ENCODE measurements at regions not wholly inside any gene's neighbourhood (a gene's known extent, or its start where the extent isn't known, plus 50 kb on each side); places are given as distances from the start of the nearest gene placed in this dataset.

DNA sequence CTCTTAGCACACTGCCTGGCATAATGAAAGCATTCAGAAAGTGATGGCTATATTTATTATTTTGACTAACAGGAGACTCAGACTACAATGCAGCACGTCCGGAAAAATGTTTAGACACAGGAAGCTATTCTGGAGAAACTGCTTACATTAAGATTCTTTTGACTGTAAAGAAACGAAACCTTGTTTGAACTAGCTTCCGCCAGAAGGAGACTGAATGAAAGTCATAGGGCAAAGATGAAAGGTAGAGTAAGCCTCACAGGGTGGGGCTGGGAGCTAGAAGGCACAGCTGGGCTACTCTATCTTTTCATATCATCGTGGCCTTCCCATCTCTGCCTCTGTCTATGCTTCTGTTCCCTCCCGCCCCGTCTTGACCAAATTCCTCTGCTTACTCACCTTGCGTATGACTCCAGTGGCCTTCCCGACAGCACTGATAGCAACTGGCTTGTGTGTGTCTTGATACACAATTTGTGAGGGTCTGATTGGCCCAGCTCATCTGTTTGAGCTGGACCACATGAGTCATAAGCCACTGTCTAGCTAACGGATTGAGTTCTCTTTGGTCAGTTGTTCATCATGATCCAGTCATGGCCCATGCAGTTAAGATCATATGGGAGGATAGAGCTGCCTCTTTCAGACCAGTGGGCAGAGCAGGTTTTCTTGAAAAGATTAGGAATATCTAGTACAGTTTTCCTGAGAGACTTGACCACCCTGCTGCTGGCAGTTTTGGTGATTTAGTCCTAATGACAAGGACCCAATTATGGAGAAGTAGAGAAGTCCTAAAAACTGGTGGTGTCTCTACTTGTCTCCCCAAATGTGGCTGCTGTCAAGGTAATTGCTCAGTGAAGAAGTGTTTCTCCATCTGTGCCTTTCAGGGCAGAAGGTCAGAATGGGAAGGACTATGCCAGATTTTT, 151.5 kb upstream of the SLC38A2 start:
- DNase-seq (ENCODE audit: low read depth, low spot score): no peak
- no peak overlapping the region for H3K9ac ChIP-seq (ENCODE audit: insufficient read length, low read depth)
- no peak for TF ChIP-seq ZNF274 (IDR thresholded peaks at IDR 0.05; ENCODE audit: low read depth, low read length)
- TF ChIP-seq SUZ12 (IDR thresholded peaks at IDR 0.05; ENCODE audit: extremely low read depth, insufficient read depth, insufficient read length): no peak
- TF ChIP-seq YY1 (IDR thresholded peaks at IDR 0.05; ENCODE audit: insufficient read depth, insufficient read length): no peak

GRCh38 chr12:46523446-46523845, 150.9 kb upstream of the SLC38A2 start:
- H3K4me3 ChIP-seq (ENCODE audit: insufficient read length, low read depth): no peak overlapping the region

More for the DNA sequence above, 151.5 kb upstream of the SLC38A2 start:
- Histone ChIP-seq H3K4me1 (ENCODE audit: insufficient read depth, insufficient read length) (no peaks in the 10 kb centered on the region), H3K36me3 (ENCODE audit: insufficient read depth, insufficient read length, low read length) (no peaks in the 10 kb centered on the region), H3K27me3 (ENCODE audit: insufficient read depth, insufficient read length) (no peaks in the 10 kb centered on the region), H3K9me3 (ENCODE audit: insufficient read depth, low read length) (peaks cover 3% of the 10 kb centered on the region; the same call in 1 of the 2 replicates), H3K4me3 (ENCODE audit: insufficient read length, low read depth) (no peak overlapping the region)

DNA sequence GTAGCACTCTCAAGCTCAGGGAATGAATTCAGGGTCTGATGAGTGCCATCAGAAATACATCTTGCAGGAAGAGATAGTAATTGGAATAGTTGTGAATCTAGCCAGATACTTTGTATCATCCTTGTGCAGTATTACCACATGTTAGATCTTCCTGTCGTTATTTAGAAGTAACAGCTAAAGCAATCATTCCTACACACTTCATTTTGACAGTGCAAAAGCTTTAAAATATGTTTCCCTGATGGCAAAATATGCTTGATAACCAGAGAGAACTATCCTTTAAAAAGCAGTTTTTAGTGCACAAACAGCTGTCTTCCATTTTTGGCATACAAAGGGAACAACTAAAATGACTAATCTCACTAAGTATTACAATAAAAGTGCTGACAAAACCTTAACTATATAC, 149.5 kb upstream of the SLC38A2 start:
- no peaks in the 10 kb centered on the region for H3K36me3 ChIP-seq (ENCODE audit: insufficient read depth, insufficient read length, low read length)
- no peaks in the 10 kb centered on the region for H3K9me3 ChIP-seq (ENCODE audit: insufficient read depth, low read length)
- no peaks in the 10 kb centered on the region for H3K4me1 ChIP-seq (ENCODE audit: insufficient read depth, insufficient read length)
- DNase-seq (ENCODE audit: low read depth, low spot score): no peak
- H3K27me3 ChIP-seq (ENCODE audit: insufficient read depth, insufficient read length): no peaks in the 10 kb centered on the region
- no peak overlapping the region for H3K9ac ChIP-seq (ENCODE audit: insufficient read length, low read depth)
- no peak overlapping the region for H3K4me3 ChIP-seq (ENCODE audit: insufficient read length, low read depth)
- TF ChIP-seq ZNF274 (IDR thresholded peaks at IDR 0.05; ENCODE audit: low read depth, low read length): no peak
- no peak for TF ChIP-seq YY1 (IDR thresholded peaks at IDR 0.05; ENCODE audit: insufficient read depth, insufficient read length)
- TF ChIP-seq SUZ12 (IDR thresholded peaks at IDR 0.05; ENCODE audit: extremely low read depth, insufficient read depth, insufficient read length): no peak

More at GRCh38 chr12:46523446-46523845, 150.9 kb upstream of the SLC38A2 start:
- no peaks in the 10 kb centered on the region for H3K4me1 ChIP-seq (ENCODE audit: insufficient read depth, insufficient read length)
- no peak for DNase-seq (ENCODE audit: low read depth, low spot score)
- H3K9me3 ChIP-seq (ENCODE audit: insufficient read depth, low read length): no peaks in the 10 kb centered on the region
- no peaks in the 10 kb centered on the region for H3K27me3 ChIP-seq (ENCODE audit: insufficient read depth, insufficient read length)
- H3K9ac ChIP-seq (ENCODE audit: insufficient read length, low read depth): no peak overlapping the region
- no peak for TF ChIP-seq ZNF274 (IDR thresholded peaks at IDR 0.05; ENCODE audit: low read depth, low read length)
- TF ChIP-seq YY1 (IDR thresholded peaks at IDR 0.05; ENCODE audit: insufficient read depth, insufficient read length): no peak
- TF ChIP-seq SUZ12 (IDR thresholded peaks at IDR 0.05; ENCODE audit: extremely low read depth, insufficient read depth, insufficient read length): no peak
- H3K36me3 ChIP-seq (ENCODE audit: insufficient read depth, insufficient read length, low read length): no peaks in the 10 kb centered on the region

- no peak for DNase-seq (ENCODE audit: low read depth, low spot score)
- Histone ChIP-seq H3K9me3 (ENCODE audit: insufficient read depth, low read length) (no peaks in the 10 kb centered on the region; the same call in 1 of the 2 replicates), H3K9ac (ENCODE audit: insufficient read length, low read depth) (no peak overlapping the region), H3K27me3 (ENCODE audit: insufficient read depth, insufficient read length) (no peaks in the 10 kb centered on the region), H3K4me1 (ENCODE audit: insufficient read depth, insufficient read length) (no peaks in the 10 kb centered on the region), H3K36me3 (ENCODE audit: insufficient read depth, insufficient read length, low read length) (no peaks in the 10 kb centered on the region), H3K4me3 (ENCODE audit: insufficient read length, low read depth) (no peak overlapping the region)
- no peak for TF ChIP-seq SUZ12 (IDR thresholded peaks at IDR 0.05; ENCODE audit: extremely low read depth, insufficient read depth, insufficient read length)
- TF ChIP-seq ZNF274 (IDR thresholded peaks at IDR 0.05; ENCODE audit: low read depth, low read length): no peak
- TF ChIP-seq YY1 (IDR thresholded peaks at IDR 0.05; ENCODE audit: insufficient read depth, insufficient read length): no peak
Observed at GRCh38 chr12:46521145-46521544, 148.6 kb upstream of the SLC38A2 start.

DNA sequence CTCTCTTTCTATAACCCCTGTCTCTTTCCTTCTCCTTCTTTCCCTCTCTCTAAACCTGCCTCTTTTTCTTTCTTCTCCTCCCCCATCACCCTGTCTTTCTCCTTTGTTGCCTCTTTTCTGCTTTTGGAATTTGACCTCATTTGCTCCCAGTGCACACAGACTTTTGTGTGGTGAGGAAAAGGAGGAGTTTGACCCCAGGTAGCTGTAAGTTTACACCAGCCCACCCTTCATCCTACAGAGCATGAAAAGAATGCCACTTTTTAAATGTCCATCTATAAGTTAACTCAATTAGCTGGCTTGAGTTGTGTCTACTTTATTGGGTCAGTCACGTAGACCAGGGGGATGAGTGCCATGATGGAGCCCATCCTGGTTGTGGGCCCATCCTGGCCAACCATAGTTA, 146.8 kb upstream of the SLC38A2 start:
- H3K4me1 ChIP-seq (ENCODE audit: insufficient read depth, insufficient read length): no peaks in the 10 kb centered on the region
- H3K9me3 ChIP-seq (ENCODE audit: insufficient read depth, low read length): no peaks in the 10 kb centered on the region; the same call in 1 of the 2 replicates
- no peaks in the 10 kb centered on the region for H3K36me3 ChIP-seq (ENCODE audit: insufficient read depth, insufficient read length, low read length)
- no peak for TF ChIP-seq YY1 (IDR thresholded peaks at IDR 0.05; ENCODE audit: insufficient read depth, insufficient read length)
- TF ChIP-seq ZNF274 (IDR thresholded peaks at IDR 0.05; ENCODE audit: low read depth, low read length): no peak
- no peak for TF ChIP-seq SUZ12 (IDR thresholded peaks at IDR 0.05; ENCODE audit: extremely low read depth, insufficient read depth, insufficient read length)
- no peak for DNase-seq (ENCODE audit: low read depth, low spot score)
- no peak overlapping the region for H3K4me3 ChIP-seq (ENCODE audit: insufficient read length, low read depth)
- H3K27me3 ChIP-seq (ENCODE audit: insufficient read depth, insufficient read length): no peaks in the 10 kb centered on the region
- H3K9ac ChIP-seq (ENCODE audit: insufficient read length, low read depth): no peak overlapping the region

DNA sequence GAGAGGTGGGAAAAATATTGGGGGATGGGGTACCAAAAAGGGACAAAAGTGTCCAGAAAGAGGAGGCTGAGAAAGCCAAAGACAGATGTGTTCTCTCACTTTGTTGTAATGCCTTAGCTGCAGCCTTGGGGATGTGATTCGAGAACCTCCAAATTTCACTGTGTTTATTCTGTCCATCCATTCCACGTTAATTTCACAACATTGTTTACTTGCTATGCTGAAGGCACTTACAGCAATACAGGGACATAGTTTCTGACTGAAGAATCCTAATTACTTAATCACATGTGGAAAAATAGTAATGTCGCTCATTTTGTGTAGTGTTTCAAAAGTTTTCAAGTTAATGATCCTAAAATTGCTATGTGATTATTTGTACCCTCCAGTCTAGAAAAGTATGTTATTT, 146.2 kb upstream of the SLC38A2 start:
- Histone ChIP-seq H3K4me3 (ENCODE audit: insufficient read length, low read depth) (no peak overlapping the region), H3K27me3 (ENCODE audit: insufficient read depth, insufficient read length) (no peaks in the 10 kb centered on the region), H3K9ac (ENCODE audit: insufficient read length, low read depth) (no peak overlapping the region), H3K36me3 (ENCODE audit: insufficient read depth, insufficient read length, low read length) (no peaks in the 10 kb centered on the region), H3K4me1 (ENCODE audit: insufficient read depth, insufficient read length) (no peaks in the 10 kb centered on the region), H3K9me3 (ENCODE audit: insufficient read depth, low read length) (no peaks in the 10 kb centered on the region; the same call in 1 of the 2 replicates)
- no peak for TF ChIP-seq YY1 (IDR thresholded peaks at IDR 0.05; ENCODE audit: insufficient read depth, insufficient read length)
- TF ChIP-seq ZNF274 (IDR thresholded peaks at IDR 0.05; ENCODE audit: low read depth, low read length): no peak
- TF ChIP-seq SUZ12 (IDR thresholded peaks at IDR 0.05; ENCODE audit: extremely low read depth, insufficient read depth, insufficient read length): no peak
- no peak for DNase-seq (ENCODE audit: low read depth, low spot score)

- Histone ChIP-seq H3K4me1 (ENCODE audit: insufficient read depth, insufficient read length) (no peaks in the 10 kb centered on the region), H3K36me3 (ENCODE audit: insufficient read depth, insufficient read length, low read length) (no peaks in the 10 kb centered on the region), H3K9me3 (ENCODE audit: insufficient read depth, low read length) (no peaks in the 10 kb centered on the region; the same call in 1 of the 2 replicates), H3K27me3 (ENCODE audit: insufficient read depth, insufficient read length) (no peaks in the 10 kb centered on the region), H3K9ac (ENCODE audit: insufficient read length, low read depth) (no peak overlapping the region), H3K4me3 (ENCODE audit: insufficient read length, low read depth) (no peak overlapping the region)
- TF ChIP-seq SUZ12 (IDR thresholded peaks at IDR 0.05; ENCODE audit: extremely low read depth, insufficient read depth, insufficient read length) (no peak), YY1 (IDR thresholded peaks at IDR 0.05; ENCODE audit: insufficient read depth, insufficient read length) (no peak), ZNF274 (IDR thresholded peaks at IDR 0.05; ENCODE audit: low read depth, low read length) (no peak)
- no peak for DNase-seq (ENCODE audit: low read depth, low spot score)
Observed at GRCh38 chr12:46518169-46518568, 145.6 kb upstream of the SLC38A2 start.

All from NT2/D1 (cell line).